ENCODE measurements at regions not wholly inside any gene's neighbourhood (a gene's known extent, or its start where the extent isn't known, plus 50 kb on each side); places are given as distances from the start of the nearest gene placed in this dataset.

DNA sequence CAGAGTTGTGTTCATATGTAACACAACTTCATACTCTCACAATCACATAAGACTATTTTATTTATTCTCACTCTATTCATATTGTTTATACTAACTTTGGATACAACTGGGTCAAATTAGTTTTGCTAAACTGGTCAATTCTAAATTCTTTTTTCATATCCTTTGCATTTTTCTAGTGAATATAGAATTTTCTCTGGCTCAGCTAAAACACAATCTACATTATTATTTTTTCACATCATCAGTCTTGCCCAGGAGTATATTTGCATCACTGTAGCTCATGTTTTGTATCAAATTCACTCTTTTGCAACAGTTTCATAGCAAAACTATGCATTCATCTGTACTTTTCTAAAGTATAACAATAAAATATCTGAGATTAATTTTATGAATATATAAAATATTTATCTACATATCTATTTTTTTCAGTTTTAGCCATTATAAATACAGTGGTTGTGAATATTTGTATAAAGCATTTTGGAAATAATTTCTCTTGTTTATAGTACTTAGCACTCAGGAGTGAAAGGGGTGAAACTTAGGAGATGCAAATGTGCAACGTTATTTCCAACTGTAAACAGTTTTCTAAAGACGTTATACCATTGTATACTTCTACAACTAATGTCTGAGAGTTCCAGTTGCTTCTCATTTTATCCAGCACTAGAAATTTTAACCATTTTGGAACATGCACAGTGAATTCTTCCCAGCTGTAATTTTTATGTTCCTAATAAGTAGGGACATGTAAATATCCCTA, 854.6 kb downstream of the CBLN2 start:
- DNase-seq, result no peak

DNA sequence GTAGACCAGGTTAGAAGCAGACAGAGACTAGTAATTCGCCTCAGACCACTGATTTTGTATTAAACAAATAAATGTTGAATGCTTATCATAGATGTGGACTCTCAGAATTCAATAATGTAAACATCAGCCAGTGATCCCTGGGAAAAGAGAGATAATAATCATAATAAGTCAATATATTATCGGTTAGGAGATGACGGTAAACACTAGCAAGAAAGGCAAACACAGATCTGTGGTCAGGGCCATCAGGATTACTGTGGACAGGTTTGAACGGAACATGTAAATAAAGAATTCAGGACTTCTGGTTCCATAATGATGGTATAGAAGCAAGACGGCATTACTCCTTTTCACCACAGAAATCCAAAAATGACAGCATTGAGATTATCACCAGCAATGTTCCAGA, 861.6 kb downstream of the CBLN2 start:
- no peak for DNase-seq

DNA sequence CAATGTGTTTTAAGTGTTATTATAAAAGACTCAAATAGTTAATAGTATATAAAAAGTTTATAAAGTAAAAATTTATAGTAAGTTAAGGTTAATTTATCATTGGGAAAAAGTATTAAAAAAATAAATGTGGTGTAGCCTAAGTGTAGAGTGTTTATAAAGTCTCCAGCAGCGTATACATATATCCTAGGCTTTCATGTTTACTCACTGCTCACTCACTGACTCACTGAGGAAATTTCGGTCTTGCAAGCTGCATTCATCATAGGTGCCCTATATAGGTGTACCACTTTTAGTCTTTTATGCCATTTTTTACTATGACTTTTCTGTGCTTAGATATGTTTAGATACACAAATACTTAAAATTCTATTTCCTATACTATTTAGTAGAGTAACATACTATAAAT, 866.0 kb downstream of the CBLN2 start:
- DNase-seq, result no peak

DNA sequence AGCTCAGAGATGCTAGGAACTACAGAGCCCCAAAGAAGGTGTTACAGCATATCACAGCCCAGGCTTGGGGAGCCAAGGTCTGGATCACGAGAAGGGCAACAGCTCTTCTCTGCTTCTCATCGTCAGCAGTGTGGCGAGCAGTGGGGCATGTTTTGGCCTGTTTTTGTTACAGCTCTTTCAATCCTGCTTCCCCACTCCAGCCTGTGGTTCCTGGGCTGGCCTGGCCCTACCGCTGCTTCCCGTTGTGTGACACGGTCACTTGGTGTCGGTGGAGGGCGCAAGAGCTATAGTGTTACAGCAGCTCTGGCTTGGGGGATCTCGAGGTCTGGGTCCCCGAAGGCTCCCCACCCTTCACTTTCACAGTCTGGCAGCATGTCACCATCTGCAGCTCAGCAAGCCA, 870.2 kb downstream of the CBLN2 start:
- no peak for DNase-seq

DNA sequence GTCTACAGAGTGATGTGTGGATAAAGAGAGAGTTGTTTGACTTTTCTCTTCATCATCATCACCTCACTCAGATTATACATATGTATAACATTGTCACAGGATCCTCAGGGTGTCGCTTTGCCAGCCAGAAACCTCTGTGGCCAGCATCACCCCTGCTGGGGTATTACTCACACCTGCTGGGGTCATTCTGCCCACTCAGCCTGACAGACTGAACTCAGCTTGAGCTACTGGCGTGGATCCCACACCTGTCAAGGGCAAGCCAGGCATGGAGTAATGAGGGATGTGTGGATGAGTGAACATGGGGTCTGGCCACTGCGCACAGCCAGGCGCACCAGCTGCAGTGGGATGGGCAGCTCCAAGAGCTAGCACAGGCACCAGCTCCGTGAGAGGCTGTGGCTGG, 870.6 kb downstream of the CBLN2 start:
- DNase-seq, result no peak

DNA sequence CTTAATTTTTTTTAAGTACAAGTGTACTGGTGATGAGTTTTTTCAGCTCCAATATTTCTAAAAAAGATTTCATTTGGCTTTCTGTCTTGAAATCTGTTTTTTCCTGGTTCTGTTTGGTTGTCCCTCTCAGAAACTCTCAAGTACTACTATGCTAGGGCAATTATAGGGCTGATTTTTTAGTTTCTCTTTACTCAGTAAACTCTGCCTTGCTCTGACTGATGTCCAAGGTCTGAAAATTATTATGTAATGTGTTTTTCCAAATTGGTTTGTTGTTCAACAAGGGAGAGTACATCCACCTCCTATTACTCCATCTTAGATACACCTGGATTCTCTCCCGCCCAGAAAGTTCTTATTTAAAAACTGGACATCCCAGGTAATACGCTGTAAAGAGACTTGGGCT, 877.7 kb downstream of the CBLN2 start:
- no peak for DNase-seq

DNA sequence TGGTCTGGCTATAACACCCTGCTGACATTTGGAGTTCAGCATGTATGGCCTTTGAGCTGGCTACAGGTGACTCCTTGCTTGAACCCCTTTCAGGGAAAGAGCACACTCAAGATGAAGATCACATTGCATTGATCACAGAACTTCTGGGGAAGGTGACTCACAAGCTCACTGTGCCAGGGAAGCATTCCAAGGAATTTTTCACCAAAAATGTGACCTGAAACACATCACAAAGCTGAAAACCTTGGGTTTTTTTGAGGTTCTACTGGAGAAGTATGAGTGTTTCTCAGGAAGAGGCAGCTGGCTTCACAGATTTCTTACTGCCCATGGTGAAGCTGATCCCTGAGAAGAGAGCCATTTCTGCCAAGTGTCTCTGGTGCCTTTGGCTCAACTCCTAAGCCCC, 879.0 kb downstream of the CBLN2 start:
- no peak for DNase-seq

DNA sequence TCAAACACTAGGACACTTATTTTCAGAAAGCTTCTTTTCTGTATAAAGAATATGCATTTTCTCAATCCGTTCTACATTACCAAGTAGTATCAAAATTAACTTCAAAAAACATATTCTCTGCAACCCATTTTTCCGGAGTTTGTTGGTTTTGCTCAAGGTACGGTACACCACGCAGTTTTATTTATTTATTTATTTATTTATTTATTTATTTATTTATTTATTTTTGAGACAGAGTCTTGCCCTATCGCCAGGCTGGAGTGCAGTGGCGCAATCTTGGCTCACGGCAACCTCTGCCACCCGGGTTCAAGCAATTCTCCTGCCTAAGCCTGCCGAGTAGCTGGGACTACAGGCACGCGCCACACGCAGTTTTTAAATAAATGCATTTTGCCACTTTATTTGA, 900.3 kb downstream of the CBLN2 start:
- no peak for DNase-seq

DNA sequence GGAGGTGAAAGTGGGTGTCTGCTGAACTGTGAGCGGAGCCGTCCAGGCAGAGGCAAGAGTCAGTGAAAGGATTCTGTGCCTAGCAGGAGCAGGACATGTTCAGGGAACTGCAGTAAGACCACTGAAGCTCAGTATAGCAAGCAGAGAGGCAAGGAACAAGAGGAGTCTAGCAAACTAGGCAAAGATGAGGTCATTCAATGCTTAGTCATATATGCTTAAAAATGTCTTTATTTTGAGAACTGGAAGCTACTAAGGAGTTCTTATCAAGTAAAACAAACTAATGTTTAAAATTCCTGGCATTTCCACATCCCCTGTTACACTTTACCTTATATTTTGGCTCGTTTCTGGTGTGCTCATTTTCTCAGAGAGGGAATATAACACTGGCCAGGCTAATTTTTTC, 913.4 kb downstream of the CBLN2 start:
- no peak for DNase-seq

DNA sequence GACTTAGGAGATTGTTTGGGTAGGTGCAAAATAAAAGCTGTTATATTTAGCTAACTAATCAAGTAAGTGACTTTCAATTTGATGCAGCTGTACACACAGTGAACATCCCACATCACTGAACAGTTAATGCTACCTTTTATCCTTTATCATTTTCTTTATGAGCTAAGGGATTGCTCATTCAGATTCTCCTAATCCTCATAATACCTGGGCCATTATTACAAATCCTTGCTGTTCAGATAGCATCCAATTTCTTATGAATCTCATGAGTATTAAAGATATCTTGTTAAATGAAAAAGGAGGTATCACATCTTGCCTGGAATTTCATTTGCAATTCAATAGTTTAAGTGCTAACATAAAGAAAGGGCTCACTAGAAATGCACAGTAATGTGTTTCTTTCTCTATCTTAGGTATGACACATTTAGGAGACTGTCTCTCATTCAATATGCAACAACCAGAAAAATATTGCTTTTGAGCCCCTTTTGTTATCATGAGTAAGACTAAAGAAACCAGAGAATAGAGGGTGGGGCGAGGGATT, 918.5 kb downstream of the CBLN2 start:
- DNase-seq, result no peak

DNA sequence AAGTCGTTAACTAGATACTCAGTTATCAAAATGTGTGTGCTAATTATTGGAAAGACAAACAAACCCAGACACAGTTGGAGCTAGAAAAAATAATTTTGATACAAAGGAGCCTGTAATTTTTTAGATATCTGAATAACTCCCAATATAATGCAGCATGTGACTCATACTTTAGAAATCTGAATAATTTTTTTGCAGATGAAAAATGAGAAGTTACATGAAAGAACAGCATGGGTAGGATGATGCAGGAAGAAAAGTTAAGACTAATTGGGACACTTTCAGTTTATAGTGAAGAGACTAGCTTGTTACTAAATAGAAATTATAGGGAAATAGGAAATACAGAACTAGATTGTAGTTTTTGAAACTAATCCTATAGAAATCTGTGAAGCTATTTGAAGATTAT, 945.8 kb downstream of the CBLN2 start:
- DNase-seq, result no peak

DNA sequence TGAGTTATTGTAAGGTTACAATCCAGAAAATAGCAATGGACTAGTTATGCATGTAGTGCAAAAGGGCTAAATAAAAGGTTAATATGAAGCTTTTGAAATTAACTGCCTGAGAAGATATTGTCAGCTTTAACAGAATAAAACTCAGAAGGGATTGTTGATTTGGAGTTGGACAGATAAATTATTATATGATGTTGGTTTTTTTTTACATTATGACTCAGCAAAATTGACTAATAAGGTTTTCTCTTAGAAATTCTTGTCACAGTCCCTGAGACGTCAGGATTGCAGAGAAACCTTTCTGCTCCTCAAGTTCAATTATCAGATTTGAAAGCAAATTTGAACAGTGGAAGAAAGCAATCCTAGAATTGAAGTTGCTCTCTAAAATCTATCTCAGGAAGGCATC, 946.9 kb downstream of the CBLN2 start:
- DNase-seq, result no peak

DNA sequence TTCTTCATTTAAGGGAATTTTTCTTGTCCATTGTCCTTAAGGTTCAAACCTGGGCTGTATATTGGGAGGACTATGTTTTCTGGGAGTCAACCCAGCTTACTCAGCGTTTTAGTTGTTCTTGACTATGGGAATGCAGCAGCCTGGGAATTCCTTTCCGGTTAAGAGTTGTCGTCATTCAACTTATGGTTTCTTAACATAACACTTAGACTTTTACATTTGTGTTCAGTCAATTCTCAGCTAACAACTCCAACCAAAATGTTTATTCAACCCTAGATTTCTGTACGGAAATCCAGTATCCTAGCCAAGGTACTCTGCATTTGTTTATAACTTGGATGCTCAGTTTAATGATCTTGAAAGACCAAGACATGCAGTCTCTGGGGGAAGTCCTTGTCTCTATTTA, 960.9 kb downstream of the CBLN2 start:
- DNase-seq, result no peak

DNA sequence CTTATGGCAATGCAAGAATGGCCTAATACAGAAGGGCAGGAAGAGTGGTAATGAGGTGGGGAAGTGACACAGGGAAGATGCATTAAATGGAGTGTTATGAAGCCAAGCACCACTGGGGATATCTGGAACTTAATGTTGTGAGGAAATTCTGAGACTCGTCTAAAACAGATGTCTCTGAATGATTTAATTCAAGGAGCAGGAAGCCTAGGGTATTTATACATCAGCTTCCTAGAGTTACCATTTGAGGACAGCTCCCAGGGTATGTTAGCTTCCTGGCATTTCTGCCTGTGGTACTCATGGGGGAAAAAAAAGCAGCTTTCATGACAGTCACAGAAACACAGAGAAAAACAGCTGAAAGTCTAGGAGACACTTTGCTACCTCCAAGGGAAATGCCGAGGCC, 989.5 kb downstream of the CBLN2 start:
- DNase-seq, result no peak

DNA sequence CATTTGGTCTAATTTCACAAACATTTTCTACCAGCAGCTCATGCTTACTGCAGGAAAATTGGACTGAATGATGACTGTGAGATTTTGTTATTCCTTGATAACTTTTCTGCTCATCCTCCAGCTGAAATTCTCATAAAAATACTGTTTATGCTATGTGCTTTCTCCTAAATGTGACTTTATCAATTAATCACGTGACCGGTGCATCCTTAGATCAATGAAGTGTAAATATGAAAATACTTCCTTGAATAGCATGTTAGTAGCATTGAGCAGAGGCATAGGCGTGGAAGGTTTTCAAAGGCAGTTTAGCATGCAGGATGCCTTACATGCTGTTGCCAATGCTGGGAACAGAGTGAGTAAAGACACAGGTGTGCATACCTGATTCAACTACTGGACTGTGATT, 1002.5 kb downstream of the CBLN2 start:
- no peak for DNase-seq

DNA sequence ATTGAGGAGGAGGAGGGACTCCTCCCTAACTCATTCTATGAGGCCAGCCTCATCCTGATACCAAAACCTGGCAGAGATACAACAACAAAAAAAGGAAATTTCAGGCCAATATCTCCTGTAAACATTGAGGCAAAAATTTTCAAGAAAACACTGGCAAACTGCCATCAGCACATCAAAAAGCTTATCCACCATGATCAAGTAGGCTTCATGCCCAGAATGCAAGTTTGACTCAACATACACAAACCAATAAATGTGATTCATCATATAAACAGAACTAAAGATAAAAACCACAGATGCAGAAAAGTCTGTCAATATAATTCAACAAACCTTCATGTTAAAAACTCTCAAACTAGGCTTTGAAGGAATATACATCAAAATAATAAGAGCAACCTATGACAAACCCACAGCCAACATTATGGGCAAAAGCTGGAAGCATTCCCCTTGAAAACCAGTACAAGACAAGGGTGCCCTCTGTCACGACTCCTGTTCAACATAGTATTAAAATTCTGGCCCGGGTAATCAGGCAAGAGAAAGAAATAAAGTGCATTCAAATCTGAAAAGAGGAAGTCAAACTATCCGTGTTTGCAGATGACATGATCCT, 1014.3 kb downstream of the CBLN2 start:
- DNase-seq, result no peak

DNA sequence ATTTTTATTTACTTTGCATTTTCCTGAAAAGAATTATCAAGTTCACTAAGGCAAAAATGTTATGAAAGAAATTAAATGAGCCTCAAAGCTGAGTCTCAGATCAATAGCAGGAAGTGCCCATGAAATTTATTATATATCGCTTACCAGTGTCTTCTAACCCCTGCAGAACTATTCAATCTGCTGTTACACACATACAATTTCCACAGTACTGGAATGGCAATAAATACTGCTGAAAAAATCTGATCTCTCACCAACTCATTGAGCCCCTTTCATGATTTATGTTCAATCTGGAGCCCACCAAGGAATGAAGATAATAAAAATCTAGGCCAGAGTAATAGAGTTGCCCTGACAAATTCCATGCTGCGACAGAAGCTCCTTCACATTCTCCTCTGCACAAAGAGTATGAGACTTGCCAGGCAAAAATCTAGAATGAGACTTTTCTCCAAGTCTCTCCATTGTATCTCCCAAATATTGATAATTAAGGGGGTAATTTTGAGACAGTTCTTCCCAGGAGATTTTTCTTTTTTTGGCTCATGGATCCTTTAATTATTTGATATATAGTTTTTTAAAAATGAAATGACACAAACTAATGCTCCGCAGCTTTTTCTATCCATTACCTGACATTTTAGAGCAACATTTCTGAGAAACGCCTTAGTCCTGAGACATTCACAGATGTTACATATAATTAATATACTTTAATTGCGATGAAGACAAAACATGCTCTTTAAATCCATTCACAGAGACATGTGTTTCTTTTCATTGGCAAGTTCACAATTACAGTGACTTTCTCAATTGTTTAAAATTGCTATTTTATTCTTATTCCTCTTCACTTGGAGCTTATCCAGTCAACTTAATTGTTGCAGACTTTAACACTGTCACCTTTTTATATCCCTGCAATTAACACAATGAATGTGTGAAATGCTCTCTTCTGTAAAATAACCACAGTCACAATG, 1020.4 kb downstream of the CBLN2 start:
- no peak for DNase-seq

DNA sequence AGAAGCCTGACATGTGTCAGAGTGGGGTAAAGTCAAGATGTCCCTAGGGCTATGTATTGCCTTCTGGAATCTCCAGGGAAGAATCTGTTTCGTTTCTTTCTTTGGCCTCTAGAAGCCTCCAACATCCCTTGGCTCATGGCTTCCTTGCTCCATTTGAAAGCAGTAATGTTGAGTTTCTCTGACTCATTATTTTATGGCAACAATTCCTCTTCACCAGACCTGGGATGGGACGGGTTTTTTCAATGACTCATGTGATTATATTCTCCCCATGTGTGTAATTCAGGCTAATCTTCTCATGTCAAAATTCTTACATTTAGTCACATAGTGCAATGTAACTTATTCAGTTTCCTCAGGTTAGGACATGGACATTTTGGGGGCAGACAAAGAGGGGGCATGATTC, 1038.6 kb downstream of the CBLN2 start:
- no peak for DNase-seq

DNA sequence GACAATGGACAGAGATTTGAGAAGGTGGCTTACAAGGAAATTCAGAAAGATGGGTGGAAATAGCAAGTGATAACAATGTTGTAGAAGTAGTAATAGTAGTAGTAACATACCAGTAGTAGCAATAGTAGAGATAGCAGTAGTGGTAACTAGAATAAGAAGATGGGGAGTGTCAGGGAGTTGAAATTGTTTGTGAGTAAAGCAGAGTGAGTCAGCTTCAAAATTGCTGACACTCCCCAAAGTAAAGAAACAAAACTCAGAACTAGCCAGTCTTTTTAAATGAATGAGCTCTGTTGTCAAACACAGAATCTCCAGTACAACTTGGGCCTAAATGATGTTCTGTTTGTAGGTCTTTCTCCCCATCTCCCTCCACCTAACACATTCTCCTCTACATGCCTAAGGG, 1040.9 kb downstream of the CBLN2 start:
- no peak for DNase-seq

DNA sequence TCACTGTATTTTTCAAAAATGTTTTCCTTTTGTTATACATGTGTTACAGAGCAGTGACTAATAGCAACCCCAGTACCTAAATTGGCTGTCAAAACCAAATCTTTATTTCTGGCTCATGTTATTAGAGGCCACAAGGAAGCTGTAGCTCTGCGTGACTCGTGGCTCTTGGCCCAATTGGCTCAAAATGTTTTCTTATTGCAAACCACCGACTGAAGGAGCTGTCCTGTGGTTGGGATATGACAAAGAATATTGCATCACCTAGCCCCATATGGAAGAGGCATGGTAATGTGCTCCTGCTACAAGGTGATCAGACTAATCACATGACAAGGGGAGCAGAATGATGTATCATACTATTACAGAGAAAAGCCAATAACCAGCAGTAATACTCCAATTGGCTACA, 1058.5 kb downstream of the CBLN2 start:
- DNase-seq, result no peak

DNA sequence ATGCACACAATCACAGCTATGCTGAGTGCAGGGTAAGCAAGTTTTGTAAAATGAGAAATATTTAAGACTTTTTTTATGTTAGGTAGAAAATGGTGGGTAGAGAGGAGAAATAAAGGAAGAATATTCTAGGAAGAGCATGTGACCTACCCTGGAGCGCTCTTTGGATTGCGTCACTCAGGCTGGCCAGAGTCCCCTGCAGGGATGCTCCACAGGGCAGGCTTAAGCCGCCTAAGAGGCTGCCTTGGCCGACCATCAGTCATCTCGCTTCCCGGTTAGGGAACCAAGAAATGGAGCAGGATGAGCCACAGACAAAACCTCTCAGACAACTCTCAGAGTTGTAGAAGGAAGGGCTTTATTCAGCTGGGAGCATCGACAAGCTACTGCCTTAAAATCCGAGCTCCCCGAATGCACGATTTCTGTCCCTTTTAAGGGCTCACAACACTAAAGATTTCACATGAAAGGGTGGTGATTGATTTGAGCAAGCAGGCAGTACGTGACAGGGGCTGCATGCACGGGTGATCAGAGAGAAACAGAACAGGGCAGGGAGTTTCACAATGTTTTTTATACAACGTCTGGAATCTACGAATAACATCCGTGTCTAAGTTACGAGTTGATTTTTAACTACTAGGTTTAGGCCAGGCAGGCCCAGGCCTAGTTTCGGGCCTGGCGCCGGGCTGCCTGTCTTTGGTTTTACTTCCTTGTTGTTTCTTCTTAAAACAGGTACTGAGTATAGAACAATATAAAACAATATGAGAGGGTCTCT, 1072.0 kb downstream of the CBLN2 start:
- DNase-seq, result no peak

DNA sequence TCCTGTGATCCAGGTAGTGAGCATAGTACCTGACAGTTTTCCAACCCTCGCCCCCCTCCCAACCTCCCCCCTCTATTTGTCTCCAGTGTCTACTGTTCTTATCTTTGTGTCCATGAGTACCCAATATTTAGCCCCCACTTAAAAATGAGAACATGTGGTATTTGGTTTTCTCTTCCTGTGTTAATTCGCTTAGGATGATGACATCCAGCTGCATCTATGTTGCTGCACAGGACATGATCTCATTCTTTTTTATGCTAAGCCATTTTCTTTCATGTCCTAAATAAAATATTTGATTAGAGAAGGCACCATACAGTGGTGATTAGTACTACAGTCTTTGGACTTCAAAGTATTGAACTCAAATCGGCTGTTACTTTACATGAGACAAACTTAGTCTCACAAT, 1087.9 kb downstream of the CBLN2 start:
- DNase-seq, result no peak

DNA sequence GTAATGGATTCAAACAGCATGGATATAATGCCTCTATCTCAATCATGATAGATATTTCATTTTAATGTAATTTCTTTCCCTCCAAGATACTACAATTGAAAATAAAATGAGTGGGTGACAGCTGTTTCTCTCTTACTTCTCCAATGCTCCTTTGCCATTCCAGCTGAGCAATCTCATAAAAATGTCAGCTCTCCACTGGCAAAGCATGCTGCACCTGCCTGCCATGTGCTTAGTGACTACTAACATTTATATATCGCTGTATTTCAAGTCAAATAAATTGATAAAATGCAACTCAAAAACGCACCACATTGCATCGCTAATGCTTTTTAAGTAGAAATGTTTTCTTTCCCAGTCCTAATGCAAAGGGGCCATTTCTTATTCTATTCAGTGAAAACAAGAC, 1093.9 kb downstream of the CBLN2 start:
- DNase-seq, result no peak
